Astrocyte (in vitro differentiated cells and primary cell): ENCODE measurements at regions not wholly inside any gene's neighbourhood (a gene's known extent, or its start where the extent isn't known, plus 50 kb on each side); places are given as distances from the start of the nearest gene placed in this dataset.

Experiments
- DNase-seq: peaks from one replicate; pipeline ENCODE4 v3.0.0-alpha.2; 2010; ENCODE audit warnings: low read depth
- FAIRE-seq: peaks from 2 replicates; lab custom pipeline; 2011; peaks lifted over from hg19 to GRCh38; lab: Jason Lieb, UNC
- H2AFZ ChIP-seq: 2 replicates; pipeline ENCODE4 v1.6.0; 2012; ENCODE audit warnings: low read depth, low read length, inconsistent platforms
- H3K27ac ChIP-seq: 2 replicates; pipeline ENCODE4 v1.5.1; 2011; ENCODE audit warnings: low read depth, low read length, inconsistent platforms
- H3K27me3 ChIP-seq: 2 replicates; pipeline ENCODE4 v1.6.0; 2011; ENCODE audit warnings: low read length, inconsistent platforms; ENCODE audit not compliant: insufficient read depth
- H3K36me3 ChIP-seq: 2 replicates; pipeline ENCODE4 v1.5.1; 2011; ENCODE audit warnings: low read length, inconsistent platforms; ENCODE audit not compliant: insufficient read depth
- H3K4me1 ChIP-seq: 2 replicates; pipeline ENCODE4 v1.5.1; 2011; ENCODE audit warnings: low read length, inconsistent platforms; ENCODE audit not compliant: insufficient read depth
- H3K4me2 ChIP-seq: 2 replicates; pipeline ENCODE4 v1.6.0; 2012; ENCODE audit warnings: low read length, inconsistent platforms
- H3K4me3 ChIP-seq: 2 replicates; pipeline ENCODE4 v1.5.1; 2011; ENCODE audit warnings: low read depth, mild to moderate bottlenecking, low read length, inconsistent platforms; ENCODE audit not compliant: insufficient read depth
- H3K79me2 ChIP-seq: 2 replicates; pipeline ENCODE4 v1.6.0; 2012; ENCODE audit warnings: mild to moderate bottlenecking, low read length, inconsistent platforms; ENCODE audit not compliant: insufficient read depth
- H3K9ac ChIP-seq: 2 replicates; pipeline ENCODE4 v1.6.0; 2012; ENCODE audit warnings: mild to moderate bottlenecking, low read length, inconsistent platforms
- H3K9me3 ChIP-seq: 2 replicates; pipeline ENCODE4 v1.5.1; 2012; ENCODE audit warnings: low read depth, mild to moderate bottlenecking, low read length, inconsistent platforms; ENCODE audit not compliant: insufficient read depth
- H4K20me1 ChIP-seq: 2 replicates; pipeline ENCODE4 v1.6.0; 2012; ENCODE audit warnings: low read length, inconsistent platforms; ENCODE audit not compliant: insufficient read depth
- H3K27ac Mint-ChIP-seq: one replicate; pipeline ENCODE4 v1.8.0; 2021; ENCODE audit warnings: mild to moderate bottlenecking, mixed read lengths; ENCODE audit not compliant: unreplicated experiment
- H3K27me3 Mint-ChIP-seq: one replicate; pipeline ENCODE4 v1.8.0; 2021; ENCODE audit warnings: low read depth, mixed read lengths; ENCODE audit not compliant: unreplicated experiment
- H3K36me3 Mint-ChIP-seq: one replicate; pipeline ENCODE4 v1.8.0; 2021; ENCODE audit warnings: low read depth, mixed read lengths; ENCODE audit not compliant: unreplicated experiment
- H3K4me1 Mint-ChIP-seq: one replicate; pipeline ENCODE4 v1.8.0; 2021; ENCODE audit warnings: low read depth, mixed read lengths; ENCODE audit not compliant: unreplicated experiment
- H3K4me3 Mint-ChIP-seq: one replicate; pipeline ENCODE4 v1.8.0; 2021; ENCODE audit warnings: mild to moderate bottlenecking, moderate library complexity, mixed read lengths; ENCODE audit not compliant: unreplicated experiment
- H3K9me3 Mint-ChIP-seq: one replicate; pipeline ENCODE4 v1.8.0; 2021; ENCODE audit warnings: mild to moderate bottlenecking, mixed read lengths; ENCODE audit not compliant: unreplicated experiment
- EZH2 ChIP-seq: IDR thresholded peaks from 2 replicates; pipeline ENCODE4 v1.6.1; 2012; ENCODE audit warnings: mild to moderate bottlenecking, low read length, inconsistent platforms; ENCODE audit not compliant: insufficient read depth
- TF ChIP-seq, protein P1 (sequence below): IDR thresholded peaks from 2 replicates; pipeline ENCODE4 v1.5.1; 2011; ENCODE audit warnings: low read depth, mild to moderate bottlenecking, inconsistent platforms, low read length, moderate library complexity; ENCODE audit not compliant: insufficient read depth

DNA sequence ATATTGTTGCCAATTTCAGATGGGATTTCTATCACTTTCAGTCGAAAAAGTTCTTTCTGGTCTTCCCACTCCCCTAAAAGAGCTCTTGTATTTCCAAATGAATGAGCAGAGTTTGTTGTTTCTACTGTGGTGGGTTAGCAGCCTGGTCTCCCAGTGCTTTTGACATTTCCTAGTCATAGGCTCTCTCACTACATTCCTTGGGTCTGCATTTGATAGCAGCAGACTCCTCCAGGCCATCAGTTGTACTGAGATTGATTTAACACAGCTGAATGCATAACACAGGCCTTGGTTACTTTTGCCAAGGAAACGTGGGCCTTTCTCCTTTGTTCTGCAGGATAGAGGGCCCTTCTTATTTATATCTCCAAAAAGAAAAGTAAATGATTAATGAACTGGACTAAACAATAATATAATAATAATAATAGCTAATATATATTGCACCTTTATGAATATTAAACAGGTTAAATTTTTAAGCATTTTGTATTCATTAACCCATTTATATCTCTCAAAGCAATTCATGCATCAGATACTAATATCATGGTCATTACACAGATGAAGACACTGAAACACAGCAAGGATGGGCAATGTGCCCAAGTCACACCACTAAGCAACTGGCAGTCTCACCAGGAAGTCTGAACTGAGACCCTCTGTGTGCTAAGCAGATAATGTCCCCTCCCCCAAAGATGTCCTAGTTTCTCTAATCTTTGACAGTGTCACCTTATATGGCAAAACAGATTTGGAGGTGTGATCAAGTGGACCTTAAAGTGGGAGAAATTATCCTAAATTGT is 1579.2 kb downstream of the AACS start:
- no peaks in the 10 kb centered on the region for H4K20me1 ChIP-seq
- H3K4me2 ChIP-seq: no peak overlapping the region
- no peaks in the 10 kb centered on the region for H3K4me1 ChIP-seq
- no peak overlapping the region for H3K4me3 ChIP-seq
- peaks cover 3% of the 10 kb centered on the region for H3K9me3 ChIP-seq
- TF ChIP-seq EZH2: no peak
- TF ChIP-seq, protein P1, sequence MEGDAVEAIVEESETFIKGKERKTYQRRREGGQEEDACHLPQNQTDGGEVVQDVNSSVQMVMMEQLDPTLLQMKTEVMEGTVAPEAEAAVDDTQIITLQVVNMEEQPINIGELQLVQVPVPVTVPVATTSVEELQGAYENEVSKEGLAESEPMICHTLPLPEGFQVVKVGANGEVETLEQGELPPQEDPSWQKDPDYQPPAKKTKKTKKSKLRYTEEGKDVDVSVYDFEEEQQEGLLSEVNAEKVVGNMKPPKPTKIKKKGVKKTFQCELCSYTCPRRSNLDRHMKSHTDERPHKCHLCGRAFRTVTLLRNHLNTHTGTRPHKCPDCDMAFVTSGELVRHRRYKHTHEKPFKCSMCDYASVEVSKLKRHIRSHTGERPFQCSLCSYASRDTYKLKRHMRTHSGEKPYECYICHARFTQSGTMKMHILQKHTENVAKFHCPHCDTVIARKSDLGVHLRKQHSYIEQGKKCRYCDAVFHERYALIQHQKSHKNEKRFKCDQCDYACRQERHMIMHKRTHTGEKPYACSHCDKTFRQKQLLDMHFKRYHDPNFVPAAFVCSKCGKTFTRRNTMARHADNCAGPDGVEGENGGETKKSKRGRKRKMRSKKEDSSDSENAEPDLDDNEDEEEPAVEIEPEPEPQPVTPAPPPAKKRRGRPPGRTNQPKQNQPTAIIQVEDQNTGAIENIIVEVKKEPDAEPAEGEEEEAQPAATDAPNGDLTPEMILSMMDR: no peak
- DNase-seq (peak; percentile 34), FAIRE-seq (no peak)
- H3K27ac ChIP-seq: no peak overlapping the region
- H3K27ac Mint-ChIP-seq: no peak overlapping the region
- H3K27me3 ChIP-seq: no peaks in the 10 kb centered on the region
- no peak overlapping the region for H3K4me3 Mint-ChIP-seq
- H3K27me3 Mint-ChIP-seq: no peaks in the 10 kb centered on the region
- no peaks in the 10 kb centered on the region for H3K36me3 Mint-ChIP-seq
- no peaks in the 10 kb centered on the region for H3K36me3 ChIP-seq
- no peaks in the 10 kb centered on the region for H3K79me2 ChIP-seq
- no peaks in the 10 kb centered on the region for H3K4me1 Mint-ChIP-seq
- peaks cover 4% of the 10 kb centered on the region for H3K9me3 Mint-ChIP-seq
- no peak overlapping the region for H2AFZ ChIP-seq
- H3K9ac ChIP-seq: no peak overlapping the region

GRCh38 chr12:126648074-126648473 is 1582.8 kb downstream of the AACS start:
- H3K4me1 ChIP-seq: no peaks in the 10 kb centered on the region
- H3K36me3 ChIP-seq: no peaks in the 10 kb centered on the region
- no peak overlapping the region for H3K4me3 ChIP-seq
- no peak overlapping the region for H3K4me2 ChIP-seq
- no peaks in the 10 kb centered on the region for H4K20me1 ChIP-seq
- H3K27me3 ChIP-seq: no peaks in the 10 kb centered on the region
- Mint-ChIP-seq H3K27me3 (no peaks in the 10 kb centered on the region), H3K9me3 (peaks cover 3% of the 10 kb centered on the region), H3K27ac (no peak overlapping the region), H3K4me1 (no peaks in the 10 kb centered on the region), H3K36me3 (no peaks in the 10 kb centered on the region), H3K4me3 (no peak overlapping the region)
- H3K27ac ChIP-seq: no peak overlapping the region
- TF ChIP-seq EZH2: no peak
- TF ChIP-seq, protein P1: no peak
- FAIRE-seq (no peak), DNase-seq (no peak)
- H2AFZ ChIP-seq: no peak overlapping the region
- peaks cover 3% of the 10 kb centered on the region for H3K9me3 ChIP-seq
- H3K79me2 ChIP-seq: no peaks in the 10 kb centered on the region
- H3K9ac ChIP-seq: no peak overlapping the region

- FAIRE-seq: no peak
- H3K4me1 ChIP-seq: no peaks in the 10 kb centered on the region
- no peaks in the 10 kb centered on the region for H3K79me2 ChIP-seq
- no peak for TF ChIP-seq EZH2
- TF ChIP-seq, protein P1: no peak
- no peak overlapping the region for H2AFZ ChIP-seq
- no peak for DNase-seq
- H3K9ac ChIP-seq: no peak overlapping the region
- H3K27ac ChIP-seq: no peak overlapping the region
- Mint-ChIP-seq H3K4me1 (no peaks in the 10 kb centered on the region), H3K27ac (no peak overlapping the region), H3K9me3 (peaks cover 3% of the 10 kb centered on the region), H3K27me3 (no peaks in the 10 kb centered on the region), H3K36me3 (no peaks in the 10 kb centered on the region), H3K4me3 (no peak overlapping the region)
- H3K36me3 ChIP-seq: no peaks in the 10 kb centered on the region
- H4K20me1 ChIP-seq: no peaks in the 10 kb centered on the region
- peaks cover 3% of the 10 kb centered on the region for H3K9me3 ChIP-seq
- H3K27me3 ChIP-seq: no peaks in the 10 kb centered on the region
- H3K4me3 ChIP-seq: no peak overlapping the region
- H3K4me2 ChIP-seq: no peak overlapping the region
Observed at GRCh38 chr12:126651133-126651532, 1585.9 kb downstream of the AACS start.
